Endothelial cell of umbilical vein (primary cell): ENCODE measurements at regions not wholly inside any gene's neighbourhood (a gene's known extent, or its start where the extent isn't known, plus 50 kb on each side); places are given as distances from the start of the nearest gene placed in this dataset.

ENCODE experiments used
- BruUV-seq: library from RNA; stranded (reverse); fragments of 400-500 nt; replicated peaks from 2 replicates; lab custom pipeline; 2021; lab: Mats Ljungman, UMichigan
- CTCF ChIA-PET: fragments of 300-600, 350-600 bp; sonication (Branson Sonifier 250); formaldehyde crosslinking; loops from one replicate; lab custom pipeline; 2021; ENCODE audit warnings: antibody characterized with exemption, inconsistent platforms; lab: Charles Lee
- POLR2A ChIA-PET: fragments of 300-600, 350-600 bp; sonication (Branson Sonifier 250); formaldehyde crosslinking; loops from one replicate; lab custom pipeline; 2021; ENCODE audit warnings: antibody characterized with exemption, inconsistent platforms; lab: Charles Lee
- DNase-seq: peaks from one replicate; pipeline ENCODE4 v3.0.0-alpha.2; 2011; ENCODE audit warnings: low read depth, low spot score
- FAIRE-seq: peaks from 2 replicates; lab custom pipeline; 2011; peaks lifted over from hg19 to GRCh38; lab: Jason Lieb, UNC
- H2AFZ ChIP-seq: 2 replicates; pipeline ENCODE4 v1.6.0; 2012; ENCODE audit warnings: low read depth, low read length, control low read depth, inconsistent platforms
- H3K27ac ChIP-seq: 2 replicates; pipeline ENCODE4 v1.5.1; 2011; ENCODE audit warnings: low read depth, mild to moderate bottlenecking, control low read depth, low read length, moderate library complexity; ENCODE audit not compliant: insufficient read depth
- H3K27me3 ChIP-seq, 2 experiments: 2 replicates each; pipeline versions ENCODE4 v1.6.0 to v1.6.1; 2011; ENCODE audit warnings: low read length in 2 of 2, mixed read lengths in 1 of 2; ENCODE audit not compliant: control insufficient read depth in 2 of 2, insufficient read depth in 2 of 2
- H3K36me3 ChIP-seq, 2 experiments: 2 replicates in 1 of 2; 3 replicates in 1 of 2; pipeline ENCODE4 v1.5.1; 2011; ENCODE audit warnings: low read length in 2 of 2, mild to moderate bottlenecking in 1 of 2, moderate library complexity in 1 of 2; ENCODE audit not compliant: control insufficient read depth in 2 of 2, insufficient read depth in 2 of 2; ENCODE audit errors: extremely low read depth in 1 of 2
- H3K4me1 ChIP-seq: 3 replicates; pipeline ENCODE4 v1.5.1; 2011; ENCODE audit warnings: mild to moderate bottlenecking, low read length; ENCODE audit not compliant: control insufficient read depth, insufficient read depth; ENCODE audit errors: extremely low read depth
- H3K4me2 ChIP-seq: 2 replicates; pipeline ENCODE4 v1.6.1; 2011; ENCODE audit warnings: low read length, control low read depth, mixed read lengths; ENCODE audit not compliant: insufficient read depth
- H3K4me3 ChIP-seq, 3 experiments: fragments of 200-600 bp in 1 of 3; sonication (generic), shearing (Covaris generic) in 1 of 3; replicated peaks in 1 of 3; 2 replicates each; pipeline ENCODE4 v1.5.1; 2011 to 2016; ENCODE audit warnings: control low read depth in 3 of 3, low read length in 3 of 3, mild to moderate bottlenecking in 2 of 3, inconsistent platforms in 1 of 3, low read depth in 1 of 3, moderate library complexity in 1 of 3; ENCODE audit not compliant: insufficient read depth in 1 of 3
- H3K79me2 ChIP-seq: 2 replicates; pipeline ENCODE4 v1.6.0; 2012; ENCODE audit warnings: low read length, inconsistent platforms; ENCODE audit not compliant: control insufficient read depth, insufficient read depth
- H3K9ac ChIP-seq: replicated peaks from 2 replicates; pipeline ENCODE3; 2011; ENCODE audit warnings: low read length, control low read depth; ENCODE audit not compliant: insufficient read depth; ENCODE audit errors: extremely low read depth
- H3K9me1 ChIP-seq: replicated peaks from 3 replicates; pipeline ENCODE4 v1.6.0; 2011; ENCODE audit warnings: mild to moderate bottlenecking, low read length; ENCODE audit not compliant: control insufficient read depth, insufficient read depth; ENCODE audit errors: extremely low read depth
- H3K9me3 ChIP-seq: replicated peaks from 2 replicates; pipeline ENCODE4 v1.5.1; 2012; ENCODE audit warnings: low read length, inconsistent platforms; ENCODE audit not compliant: control insufficient read depth, insufficient read depth
- H4K20me1 ChIP-seq: replicated peaks from 2 replicates; pipeline ENCODE3; 2011; ENCODE audit warnings: mild to moderate bottlenecking, low read length; ENCODE audit not compliant: control insufficient read depth, insufficient read depth; ENCODE audit errors: extremely low read depth
- EZH2 ChIP-seq: IDR thresholded peaks from 2 replicates; pipeline ENCODE4 v1.6.1; 2012; ENCODE audit warnings: borderline replicate concordance, low read depth, mild to moderate bottlenecking, moderate library complexity, low read length, inconsistent platforms; ENCODE audit not compliant: severe bottlenecking
- FOS ChIP-seq: IDR thresholded peaks from 2 replicates; pipeline ENCODE4 v1.6.1; 2011; ENCODE audit warnings: mild to moderate bottlenecking, low read length, moderate library complexity, borderline replicate concordance; ENCODE audit not compliant: insufficient read depth
- GATA2 ChIP-seq: IDR thresholded peaks from 2 replicates; pipeline ENCODE4 v1.7.0; 2011; ENCODE audit warnings: low read depth, mild to moderate bottlenecking, moderate library complexity, mixed read lengths, low read length; ENCODE audit not compliant: insufficient read length, insufficient read depth
- JUN ChIP-seq: IDR thresholded peaks from 2 replicates; pipeline ENCODE4 v1.6.1; 2011; ENCODE audit warnings: borderline replicate concordance, low read depth; ENCODE audit not compliant: insufficient read length, insufficient read depth
- MYC ChIP-seq: IDR thresholded peaks from one replicate; pipeline ENCODE4 v1.6.1; 2011; ENCODE audit warnings: mild to moderate bottlenecking, low read depth, low read length
- POLR2A ChIP-seq: IDR thresholded peaks from 2 replicates; pipeline ENCODE4 v1.6.1; 2012; ENCODE audit warnings: low read depth, mild to moderate bottlenecking, control low read depth, low read length
- POLR2AphosphoS5 ChIP-seq: IDR thresholded peaks from 2 replicates; pipeline ENCODE4 v1.6.1; 2012; ENCODE audit warnings: low read depth, mild to moderate bottlenecking, control low read depth, low read length, moderate library complexity; ENCODE audit not compliant: insufficient read depth
- dilution Hi-C: fragments of 300-500 bp; cut with MboI; formaldehyde crosslinking; loops from one replicate; pipeline ENCODE4 v1.15.0; 2019; ENCODE audit warnings: low sequenced_read_pairs; ENCODE audit not compliant: extremely low pct_ligation_motif_present
- intact Hi-C: fragments of 100-400 bp; cut with micrococcal nuclease; formaldehyde crosslinking; loops from one replicate; pipeline ENCODE4 v1.10.0; 2022
- TF ChIP-seq, protein P1 (sequence below), 2 donors: IDR thresholded peaks; 1 replicate in 1 of 2; 2 replicates in 1 of 2; pipeline ENCODE4 v1.5.1; 2011; ENCODE audit warnings: low read length in 2 of 2, mild to moderate bottlenecking in 2 of 2, moderate library complexity in 2 of 2, control low read depth in 1 of 2, inconsistent platforms in 1 of 2, low read depth in 1 of 2; ENCODE audit not compliant: insufficient read depth in 1 of 2; ENCODE audit errors: extremely low read depth in 1 of 2
- TF ChIP-seq, protein P2 (sequence below): IDR thresholded peaks from 2 replicates; pipeline ENCODE4 v1.6.1; 2011; ENCODE audit not compliant: insufficient read depth, insufficient read length

DNA sequence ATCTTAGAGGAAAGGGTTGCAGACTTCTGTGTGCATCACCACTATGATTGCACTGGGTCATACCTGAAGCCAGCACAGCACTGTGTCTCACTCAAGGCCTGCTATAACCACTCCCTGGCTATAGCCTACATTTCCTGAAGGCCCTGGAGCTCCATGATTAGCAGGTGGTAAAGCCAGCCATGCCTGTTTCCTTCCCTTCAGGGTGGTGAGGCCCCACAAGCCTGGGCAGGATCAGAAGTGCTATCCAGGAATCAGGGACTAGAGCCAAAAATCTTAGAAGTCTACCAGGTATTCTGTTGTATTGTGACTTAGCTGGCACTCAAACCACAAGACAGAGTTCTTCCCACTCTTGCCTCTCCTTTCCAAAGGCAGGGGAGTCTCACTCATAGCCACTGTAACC lies 734.6 kb downstream of the GLUD2 start:
- H4K20me1 ChIP-seq = no peaks in the 10 kb centered on the region
- H3K9ac ChIP-seq = no peak overlapping the region
- CTCF ChIA-PET = no interaction called here
- H3K4me1 ChIP-seq = no peaks in the 10 kb centered on the region
- no peak overlapping the region for H3K27ac ChIP-seq
- H3K4me3 ChIP-seq = no peak overlapping the region
- BruUV-seq = no TSS peak
- no peaks in the 10 kb centered on the region for H3K79me2 ChIP-seq
- POLR2A ChIA-PET = no interaction called here
- DNase-seq (no peak), FAIRE-seq (no peak)
- no peaks in the 10 kb centered on the region for H3K27me3 ChIP-seq
- dilution Hi-C loops = no loop called here
- H3K4me2 ChIP-seq = no peak overlapping the region
- H3K36me3 ChIP-seq = no peaks in the 10 kb centered on the region
- TF ChIP-seq FOS = no peak
- no peak for TF ChIP-seq JUN
- TF ChIP-seq, protein P1, sequence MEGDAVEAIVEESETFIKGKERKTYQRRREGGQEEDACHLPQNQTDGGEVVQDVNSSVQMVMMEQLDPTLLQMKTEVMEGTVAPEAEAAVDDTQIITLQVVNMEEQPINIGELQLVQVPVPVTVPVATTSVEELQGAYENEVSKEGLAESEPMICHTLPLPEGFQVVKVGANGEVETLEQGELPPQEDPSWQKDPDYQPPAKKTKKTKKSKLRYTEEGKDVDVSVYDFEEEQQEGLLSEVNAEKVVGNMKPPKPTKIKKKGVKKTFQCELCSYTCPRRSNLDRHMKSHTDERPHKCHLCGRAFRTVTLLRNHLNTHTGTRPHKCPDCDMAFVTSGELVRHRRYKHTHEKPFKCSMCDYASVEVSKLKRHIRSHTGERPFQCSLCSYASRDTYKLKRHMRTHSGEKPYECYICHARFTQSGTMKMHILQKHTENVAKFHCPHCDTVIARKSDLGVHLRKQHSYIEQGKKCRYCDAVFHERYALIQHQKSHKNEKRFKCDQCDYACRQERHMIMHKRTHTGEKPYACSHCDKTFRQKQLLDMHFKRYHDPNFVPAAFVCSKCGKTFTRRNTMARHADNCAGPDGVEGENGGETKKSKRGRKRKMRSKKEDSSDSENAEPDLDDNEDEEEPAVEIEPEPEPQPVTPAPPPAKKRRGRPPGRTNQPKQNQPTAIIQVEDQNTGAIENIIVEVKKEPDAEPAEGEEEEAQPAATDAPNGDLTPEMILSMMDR (IDR thresholded peaks at IDR 0.05; ENCODE audit: extremely low read depth in 1 of 2, insufficient read depth in 1 of 2, low read depth in 1 of 2, low read length in 2 of 2) = no peak
- TF ChIP-seq, protein P2, sequence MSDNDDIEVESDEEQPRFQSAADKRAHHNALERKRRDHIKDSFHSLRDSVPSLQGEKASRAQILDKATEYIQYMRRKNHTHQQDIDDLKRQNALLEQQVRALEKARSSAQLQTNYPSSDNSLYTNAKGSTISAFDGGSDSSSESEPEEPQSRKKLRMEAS = no peak
- no peak for TF ChIP-seq POLR2AphosphoS5
- TF ChIP-seq MYC = no peak
- H3K9me3 ChIP-seq = no peaks in the 10 kb centered on the region
- intact Hi-C loops = no loop called here
- no peaks in the 10 kb centered on the region for H3K9me1 ChIP-seq
- no peak overlapping the region for H2AFZ ChIP-seq

DNA sequence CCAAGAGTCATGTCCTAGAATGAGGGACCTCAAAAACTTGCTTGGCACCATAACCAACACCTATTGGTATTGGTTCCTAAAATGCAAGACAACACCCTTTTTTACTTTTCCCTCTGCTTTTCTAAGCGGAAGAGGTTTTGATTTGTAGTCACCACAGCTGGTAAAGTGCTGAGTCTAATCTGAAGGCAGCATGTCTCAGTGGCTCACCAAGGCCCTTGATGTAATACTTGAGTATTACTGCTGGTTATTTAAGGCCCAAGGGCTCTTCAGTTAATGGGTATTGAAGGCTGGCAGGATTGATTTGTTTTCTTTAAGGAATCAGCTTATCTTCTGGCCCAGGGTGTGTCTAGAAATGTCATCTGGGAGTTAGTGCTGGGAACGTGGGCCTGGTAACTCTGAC lies 735.1 kb downstream of the GLUD2 start:
- no TSS peak for BruUV-seq
- POLR2A ChIA-PET = no interaction called here
- no peaks in the 10 kb centered on the region for H3K9me3 ChIP-seq
- no peaks in the 10 kb centered on the region for H4K20me1 ChIP-seq
- no peaks in the 10 kb centered on the region for H3K9me1 ChIP-seq
- H3K36me3 ChIP-seq = no peaks in the 10 kb centered on the region
- H3K4me2 ChIP-seq = no peak overlapping the region
- no peak for FAIRE-seq
- no peaks in the 10 kb centered on the region for H3K79me2 ChIP-seq
- TF ChIP-seq POLR2A = no peak
- no peak for TF ChIP-seq MYC
- TF ChIP-seq, protein P2 = no peak
- TF ChIP-seq JUN = no peak
- TF ChIP-seq EZH2 = no peak
- no peak for TF ChIP-seq GATA2
- TF ChIP-seq FOS = no peak
- no peak for TF ChIP-seq POLR2AphosphoS5
- TF ChIP-seq, protein P1 (IDR thresholded peaks at IDR 0.05; ENCODE audit: extremely low read depth in 1 of 2, insufficient read depth in 1 of 2, low read depth in 1 of 2, low read length in 2 of 2) = no peak
- DNase-seq = no peak
- intact Hi-C loops (no loop called here), dilution Hi-C loops (no loop called here)
- no peak overlapping the region for H3K9ac ChIP-seq
- no peak overlapping the region for H2AFZ ChIP-seq
- H3K4me3 ChIP-seq = no peak overlapping the region
- CTCF ChIA-PET = no interaction called here
- H3K4me1 ChIP-seq = no peaks in the 10 kb centered on the region
- no peak overlapping the region for H3K27ac ChIP-seq
- H3K27me3 ChIP-seq = no peaks in the 10 kb centered on the region
